IMR-90 (cell line): ENCODE measurements at regions not wholly inside any gene's neighbourhood (a gene's known extent, or its start where the extent isn't known, plus 50 kb on each side); places are given as distances from the start of the nearest gene placed in this dataset.

Experiments used
- BHLHE40 ChIP-seq: fragments of 150-350 bp; IDR thresholded peaks from 2 replicates; pipeline ENCODE4 v1.6.1; 2016; ENCODE audit warnings: mild to moderate bottlenecking, low read depth, low read length
- FOS ChIP-seq: fragments of 150-350 bp; IDR thresholded peaks from 2 replicates; pipeline ENCODE4 v1.6.1; 2016; ENCODE audit warnings: low read depth, low read length
- MAFK ChIP-seq: IDR thresholded peaks from 2 replicates; pipeline ENCODE4 v1.6.1; 2012; ENCODE audit warnings: low read depth, low read length, improper control_type of control experiment
- MAZ ChIP-seq: IDR thresholded peaks from 2 replicates; pipeline ENCODE4 v1.6.1; 2012; ENCODE audit warnings: low read depth, mild to moderate bottlenecking, low read length, improper control_type of control experiment, moderate library complexity, borderline replicate concordance
- MXI1 ChIP-seq: IDR thresholded peaks from 2 replicates; pipeline ENCODE4 v1.6.1; 2012; ENCODE audit warnings: low read depth, mild to moderate bottlenecking, low read length, moderate library complexity, borderline replicate concordance
- NFE2L2 ChIP-seq: fragments of 150-350 bp; IDR thresholded peaks from 2 replicates; pipeline ENCODE4 v1.6.1; 2016; ENCODE audit warnings: low read depth, mild to moderate bottlenecking, low read length
- POLR2A ChIP-seq: IDR thresholded peaks from 2 replicates; pipeline ENCODE4 v1.6.1; 2012; ENCODE audit warnings: mild to moderate bottlenecking, low read depth, low read length
- RAD21 ChIP-seq: IDR thresholded peaks from 2 replicates; pipeline ENCODE4 v1.6.1; 2012; ENCODE audit warnings: low read length, improper control_type of control experiment
- RFX5 ChIP-seq: IDR thresholded peaks from 2 replicates; pipeline ENCODE4 v1.8.0; 2012; ENCODE audit warnings: low read depth, mild to moderate bottlenecking, low read length, moderate library complexity
- SMC3 ChIP-seq: fragments of 150-350 bp; IDR thresholded peaks from 2 replicates; pipeline ENCODE4 v1.6.1; 2016; ENCODE audit warnings: low read depth, mild to moderate bottlenecking, antibody characterized with exemption, low read length, moderate library complexity
- TF ChIP-seq, protein P1 (sequence below): conservative IDR thresholded peaks from 2 replicates; pipeline ENCODE4 v1.5.1; 2012; ENCODE audit warnings: mild to moderate bottlenecking, low read depth, low read length, improper control_type of control experiment
- TF ChIP-seq, protein P2 (sequence below): fragments of 150-350 bp; IDR thresholded peaks from 2 replicates; pipeline ENCODE4 v1.6.1; 2017; ENCODE audit warnings: mild to moderate bottlenecking, antibody characterized with exemption, low read length, low read depth
- TF ChIP-seq, protein P3 (sequence below): fragments of 150-350 bp; IDR thresholded peaks from 2 replicates; pipeline ENCODE4 v1.6.1; 2016; ENCODE audit warnings: low read depth, mild to moderate bottlenecking, low read length, moderate library complexity, borderline replicate concordance

DNA sequence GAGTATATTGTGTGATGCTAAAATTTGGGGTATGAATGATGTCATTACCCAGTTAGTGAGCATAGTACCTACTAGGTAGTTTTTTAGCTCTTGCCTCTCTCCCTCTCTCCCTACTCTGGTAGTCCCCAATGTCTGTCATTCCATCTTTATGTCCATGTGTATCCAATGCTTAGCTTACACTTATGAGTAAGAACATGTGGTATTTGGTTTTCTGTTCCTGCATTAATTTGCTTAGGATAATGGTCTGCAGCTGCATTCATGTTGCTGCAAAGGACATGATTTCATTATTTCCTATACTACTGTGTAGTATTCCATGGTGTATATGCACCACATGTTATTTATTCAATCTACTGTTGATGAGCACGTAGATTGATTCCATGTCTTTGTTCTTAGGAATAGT, 54.4 kb upstream of the NEGR1 start:
- TF ChIP-seq, protein P1, sequence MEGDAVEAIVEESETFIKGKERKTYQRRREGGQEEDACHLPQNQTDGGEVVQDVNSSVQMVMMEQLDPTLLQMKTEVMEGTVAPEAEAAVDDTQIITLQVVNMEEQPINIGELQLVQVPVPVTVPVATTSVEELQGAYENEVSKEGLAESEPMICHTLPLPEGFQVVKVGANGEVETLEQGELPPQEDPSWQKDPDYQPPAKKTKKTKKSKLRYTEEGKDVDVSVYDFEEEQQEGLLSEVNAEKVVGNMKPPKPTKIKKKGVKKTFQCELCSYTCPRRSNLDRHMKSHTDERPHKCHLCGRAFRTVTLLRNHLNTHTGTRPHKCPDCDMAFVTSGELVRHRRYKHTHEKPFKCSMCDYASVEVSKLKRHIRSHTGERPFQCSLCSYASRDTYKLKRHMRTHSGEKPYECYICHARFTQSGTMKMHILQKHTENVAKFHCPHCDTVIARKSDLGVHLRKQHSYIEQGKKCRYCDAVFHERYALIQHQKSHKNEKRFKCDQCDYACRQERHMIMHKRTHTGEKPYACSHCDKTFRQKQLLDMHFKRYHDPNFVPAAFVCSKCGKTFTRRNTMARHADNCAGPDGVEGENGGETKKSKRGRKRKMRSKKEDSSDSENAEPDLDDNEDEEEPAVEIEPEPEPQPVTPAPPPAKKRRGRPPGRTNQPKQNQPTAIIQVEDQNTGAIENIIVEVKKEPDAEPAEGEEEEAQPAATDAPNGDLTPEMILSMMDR: no peak
- TF ChIP-seq POLR2A (no peak), FOS (no peak), RAD21 (no peak), SMC3 (no peak), BHLHE40 (no peak), MAFK (no peak), MXI1 (no peak), MAZ (no peak), RFX5 (no peak), NFE2L2 (no peak)
- TF ChIP-seq, protein P2, sequence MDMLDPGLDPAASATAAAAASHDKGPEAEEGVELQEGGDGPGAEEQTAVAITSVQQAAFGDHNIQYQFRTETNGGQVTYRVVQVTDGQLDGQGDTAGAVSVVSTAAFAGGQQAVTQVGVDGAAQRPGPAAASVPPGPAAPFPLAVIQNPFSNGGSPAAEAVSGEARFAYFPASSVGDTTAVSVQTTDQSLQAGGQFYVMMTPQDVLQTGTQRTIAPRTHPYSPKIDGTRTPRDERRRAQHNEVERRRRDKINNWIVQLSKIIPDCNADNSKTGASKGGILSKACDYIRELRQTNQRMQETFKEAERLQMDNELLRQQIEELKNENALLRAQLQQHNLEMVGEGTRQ: no peak
- TF ChIP-seq, protein P3, sequence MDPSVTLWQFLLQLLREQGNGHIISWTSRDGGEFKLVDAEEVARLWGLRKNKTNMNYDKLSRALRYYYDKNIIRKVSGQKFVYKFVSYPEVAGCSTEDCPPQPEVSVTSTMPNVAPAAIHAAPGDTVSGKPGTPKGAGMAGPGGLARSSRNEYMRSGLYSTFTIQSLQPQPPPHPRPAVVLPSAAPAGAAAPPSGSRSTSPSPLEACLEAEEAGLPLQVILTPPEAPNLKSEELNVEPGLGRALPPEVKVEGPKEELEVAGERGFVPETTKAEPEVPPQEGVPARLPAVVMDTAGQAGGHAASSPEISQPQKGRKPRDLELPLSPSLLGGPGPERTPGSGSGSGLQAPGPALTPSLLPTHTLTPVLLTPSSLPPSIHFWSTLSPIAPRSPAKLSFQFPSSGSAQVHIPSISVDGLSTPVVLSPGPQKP: no peak
